B cell (primary cell): ENCODE measurements at regions not wholly inside any gene's neighbourhood (a gene's known extent, or its start where the extent isn't known, plus 50 kb on each side); places are given as distances from the start of the nearest gene placed in this dataset.

ENCODE experiments used
- ATAC-seq: fragments of 200-7000 bp; cut with Tn5 transposase; one replicate; pipeline ENCODE4 v1.10.0; 2021; ENCODE audit warnings: low read depth, mild to moderate bottlenecking, moderate number of reproducible peaks, moderate library complexity
- CTCF ChIA-PET: fragments of 350-600 bp; sonication (Branson Sonifier 250); formaldehyde crosslinking; loops from one replicate; lab custom pipeline; 2021; ENCODE audit warnings: antibody characterized with exemption, inconsistent platforms; lab: Charles Lee
- POLR2A ChIA-PET: fragments of 350-600 bp; sonication (Branson Sonifier 250); formaldehyde crosslinking; loops from one replicate; lab custom pipeline; 2021; ENCODE audit warnings: antibody characterized with exemption; lab: Charles Lee
- DNase-seq: peaks from one replicate; pipeline ENCODE4 v3.0.0; 2013
- H2AFZ ChIP-seq: 2 replicates; pipeline ENCODE4 v1.6.1; 2012; ENCODE audit warnings: mild to moderate bottlenecking, low read depth, low read length; ENCODE audit not compliant: insufficient read depth, poor library complexity, severe bottlenecking
- H3K27ac ChIP-seq, 2 donors: 1 replicate in 1 of 2; 2 replicates in 1 of 2; pipeline ENCODE4 v1.5.1; 2012 to 2013; ENCODE audit warnings: low read length in 2 of 2, mild to moderate bottlenecking in 2 of 2, moderate library complexity in 1 of 2
- H3K27me3 ChIP-seq, 4 experiments: fragments of 200-600 bp in 1 of 4; sonication (generic) in 1 of 4; replicated peaks in 1 of 4; 1 replicate in 2 of 4; 2 replicates in 2 of 4; pipeline versions ENCODE4 v1.6.1 to v1.7.0; 2013 to 2016; ENCODE audit warnings: low read length in 3 of 4, mild to moderate bottlenecking in 2 of 4, mixed read lengths in 1 of 4, moderate library complexity in 1 of 4; ENCODE audit not compliant: insufficient read depth in 4 of 4, control insufficient read depth in 3 of 4; ENCODE audit errors: control extremely low read depth in 1 of 4
- H3K36me3 ChIP-seq, 2 experiments: replicated peaks in 1 of 2; 1 replicate in 1 of 2; 2 replicates in 1 of 2; pipeline versions ENCODE4 v1.6.1 to v1.7.1; 2013; ENCODE audit warnings: low read length in 1 of 2; ENCODE audit not compliant: insufficient read depth in 2 of 2, control insufficient read depth in 1 of 2; ENCODE audit errors: control extremely low read depth in 1 of 2, extremely low read depth in 1 of 2
- H3K4me1 ChIP-seq, 2 donors: fragments of 200-600 bp in 1 of 2; sonication (generic) in 1 of 2; 1 replicate in 1 of 2; 2 replicates in 1 of 2; pipeline versions ENCODE4 v1.5.1 to v1.6.1; 2013 to 2017; ENCODE audit warnings: low read length in 2 of 2; ENCODE audit not compliant: control insufficient read depth in 2 of 2, insufficient read depth in 2 of 2
- H3K4me2 ChIP-seq: replicated peaks from 2 replicates; pipeline ENCODE3; 2012; ENCODE audit warnings: mild to moderate bottlenecking, low read depth, low read length; ENCODE audit not compliant: poor library complexity, severe bottlenecking
- H3K4me3 ChIP-seq, 5 experiments: fragments of 200-600 bp in 1 of 5; sonication (generic) in 1 of 5; 1 replicate in 3 of 5; 2 replicates in 2 of 5; pipeline versions ENCODE4 v1.5.1 to v1.7.0; 2011 to 2016; ENCODE audit warnings: low read length in 4 of 5, mild to moderate bottlenecking in 4 of 5, low read depth in 2 of 5, control low read depth in 1 of 5, moderate library complexity in 1 of 5; ENCODE audit not compliant: insufficient read depth in 1 of 5; ENCODE audit errors: control extremely low read depth in 1 of 5, extremely low read depth in 1 of 5
- H3K79me2 ChIP-seq: fragments of 200-600 bp; sonication (generic); one replicate; pipeline ENCODE4 v1.6.0; 2016; ENCODE audit warnings: low read length; ENCODE audit not compliant: control insufficient read depth, insufficient read depth
- H3K9ac ChIP-seq: fragments of 200-600 bp; sonication (generic); 2 replicates; pipeline ENCODE4 v1.6.1; 2017; ENCODE audit warnings: mild to moderate bottlenecking, low read length, moderate library complexity
- H3K9me3 ChIP-seq, 3 donors: one replicate each; pipeline versions ENCODE4 v1.6.1 to v1.7.1; 2013; ENCODE audit warnings: low read length in 2 of 3; ENCODE audit not compliant: control insufficient read depth in 2 of 3, insufficient read depth in 1 of 3; ENCODE audit errors: control extremely low read depth in 1 of 3
- H4K20me1 ChIP-seq: 2 replicates; pipeline ENCODE4 v1.6.0; 2012; ENCODE audit warnings: mild to moderate bottlenecking, low read length; ENCODE audit not compliant: insufficient read depth, control insufficient read depth, poor library complexity, severe bottlenecking
- H3K27ac Mint-ChIP-seq: one replicate; pipeline ENCODE4 v1.8.0; 2021; ENCODE audit warnings: mixed read lengths
- H3K27me3 Mint-ChIP-seq: one replicate; pipeline ENCODE4 v1.8.0; 2021; ENCODE audit warnings: mixed read lengths
- H3K4me1 Mint-ChIP-seq: one replicate; pipeline ENCODE4 v1.8.0; 2021; ENCODE audit warnings: mixed read lengths
- H3K4me3 Mint-ChIP-seq: one replicate; pipeline ENCODE4 v1.8.0; 2021; ENCODE audit warnings: mixed read lengths
- H3K9me3 Mint-ChIP-seq: one replicate; pipeline ENCODE4 v1.8.0; 2022; ENCODE audit warnings: mixed read lengths; ENCODE audit not compliant: insufficient read depth
- EZH2 ChIP-seq: IDR thresholded peaks from 2 replicates; pipeline ENCODE4 v1.6.1; 2012; ENCODE audit warnings: borderline replicate concordance, low read depth, mild to moderate bottlenecking, moderate library complexity, low read length; ENCODE audit not compliant: insufficient read depth, poor library complexity, severe bottlenecking
- WGBS: methylation state at CpG from one replicate; pipeline ENCODE4 v1.1.5; 2013; ENCODE audit warnings: missing lambda C conversion rate; ENCODE audit not compliant: insufficient coverage; 5-methylcytosine and 5-hydroxymethylcytosine counted together
- intact Hi-C: fragments of 100-400 bp; cut with micrococcal nuclease; formaldehyde crosslinking; loops from one replicate; pipeline ENCODE4 v1.10.0; 2022
- TF ChIP-seq, protein P1 (sequence below): fragments of 200-600 bp; IDR thresholded peaks from one replicate; pipeline ENCODE4 v1.8.0; 2022; ENCODE audit warnings: antibody characterized with exemption, mild to moderate bottlenecking

DNA sequence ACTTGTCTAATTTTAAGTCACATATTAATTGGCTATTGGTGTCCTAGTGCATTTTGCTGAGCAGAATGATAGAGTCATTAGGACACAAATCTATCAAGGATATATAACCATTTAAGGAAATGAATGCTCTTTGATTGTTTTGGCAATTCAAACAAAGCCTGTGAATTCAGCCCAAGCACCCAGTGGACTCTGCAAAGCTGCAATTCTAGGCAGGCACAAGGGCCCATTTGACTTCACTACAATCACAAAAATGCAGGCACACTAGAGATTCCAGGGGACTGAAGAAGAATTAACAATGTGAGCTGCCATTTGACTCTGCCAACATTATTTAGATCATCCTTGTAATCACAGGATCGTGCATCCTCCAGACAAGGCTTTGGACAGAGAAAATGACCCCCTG is 544.2 kb upstream of the PHF14 start:
- no peak overlapping the region for H3K4me3 ChIP-seq
- intact Hi-C loops: no loop called here
- no peak overlapping the region for H3K27ac Mint-ChIP-seq
- no peaks in the 10 kb centered on the region for H3K4me1 ChIP-seq
- no peaks in the 10 kb centered on the region for H3K9me3 Mint-ChIP-seq
- H3K9ac ChIP-seq: no peak overlapping the region
- H2AFZ ChIP-seq: no peak overlapping the region
- TF ChIP-seq, protein P1, sequence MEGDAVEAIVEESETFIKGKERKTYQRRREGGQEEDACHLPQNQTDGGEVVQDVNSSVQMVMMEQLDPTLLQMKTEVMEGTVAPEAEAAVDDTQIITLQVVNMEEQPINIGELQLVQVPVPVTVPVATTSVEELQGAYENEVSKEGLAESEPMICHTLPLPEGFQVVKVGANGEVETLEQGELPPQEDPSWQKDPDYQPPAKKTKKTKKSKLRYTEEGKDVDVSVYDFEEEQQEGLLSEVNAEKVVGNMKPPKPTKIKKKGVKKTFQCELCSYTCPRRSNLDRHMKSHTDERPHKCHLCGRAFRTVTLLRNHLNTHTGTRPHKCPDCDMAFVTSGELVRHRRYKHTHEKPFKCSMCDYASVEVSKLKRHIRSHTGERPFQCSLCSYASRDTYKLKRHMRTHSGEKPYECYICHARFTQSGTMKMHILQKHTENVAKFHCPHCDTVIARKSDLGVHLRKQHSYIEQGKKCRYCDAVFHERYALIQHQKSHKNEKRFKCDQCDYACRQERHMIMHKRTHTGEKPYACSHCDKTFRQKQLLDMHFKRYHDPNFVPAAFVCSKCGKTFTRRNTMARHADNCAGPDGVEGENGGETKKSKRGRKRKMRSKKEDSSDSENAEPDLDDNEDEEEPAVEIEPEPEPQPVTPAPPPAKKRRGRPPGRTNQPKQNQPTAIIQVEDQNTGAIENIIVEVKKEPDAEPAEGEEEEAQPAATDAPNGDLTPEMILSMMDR: no peak
- no peak for TF ChIP-seq EZH2
- H3K4me1 Mint-ChIP-seq: no peaks in the 10 kb centered on the region
- H3K27me3 ChIP-seq: no peaks in the 10 kb centered on the region
- H4K20me1 ChIP-seq: no peaks in the 10 kb centered on the region
- DNase-seq (no peak), ATAC-seq (no peak)
- H3K27me3 Mint-ChIP-seq: no peaks in the 10 kb centered on the region
- CTCF ChIA-PET: no interaction called here
- no peaks in the 10 kb centered on the region for H3K79me2 ChIP-seq
- 85% methylated on average over 1 of the region's 1 CpG for WGBS
- H3K27ac ChIP-seq: no peak overlapping the region
- POLR2A ChIA-PET: no interaction called here
- H3K9me3 ChIP-seq: no peaks in the 10 kb centered on the region
- H3K4me2 ChIP-seq: no peak overlapping the region
- no peaks in the 10 kb centered on the region for H3K36me3 ChIP-seq
- H3K4me3 Mint-ChIP-seq: no peak overlapping the region

DNA sequence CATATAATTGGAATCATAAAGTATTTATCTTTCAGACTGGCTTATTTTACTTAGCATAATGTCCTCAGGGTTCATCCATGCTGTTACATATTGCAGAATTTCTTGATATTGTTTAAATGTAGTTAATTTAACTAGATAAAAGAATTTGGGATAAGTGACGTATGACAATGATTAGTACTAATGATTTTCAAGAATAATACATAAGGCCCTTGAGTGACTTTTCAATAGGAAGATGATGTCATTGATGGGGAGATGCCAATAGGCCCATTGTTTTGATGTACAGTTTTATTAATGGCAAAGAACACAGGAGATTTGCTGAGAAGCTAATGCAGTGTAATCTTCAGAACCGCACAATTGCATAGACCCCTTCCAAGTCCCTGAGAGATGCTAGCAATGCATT is 537.4 kb upstream of the PHF14 start:
- CTCF ChIA-PET: no interaction called here
- no peak for TF ChIP-seq EZH2
- TF ChIP-seq, protein P1: no peak
- no peak for ATAC-seq
- Histone ChIP-seq H3K4me3 (no peak overlapping the region), H3K27me3 (no peaks in the 10 kb centered on the region), H4K20me1 (no peaks in the 10 kb centered on the region), H3K79me2 (no peaks in the 10 kb centered on the region), H3K4me1 (no peaks in the 10 kb centered on the region), H3K36me3 (no peaks in the 10 kb centered on the region), H3K9me3 (peaks cover 0 to under 1% (median 0%) of the 10 kb centered on the region in 3 donors), H3K4me2 (no peak overlapping the region), H3K27ac (no peak overlapping the region), H2AFZ (no peak overlapping the region), H3K9ac (no peak overlapping the region)
- POLR2A ChIA-PET: no interaction called here
- Mint-ChIP-seq H3K4me1 (no peaks in the 10 kb centered on the region), H3K27ac (no peak overlapping the region), H3K4me3 (no peak overlapping the region), H3K9me3 (no peaks in the 10 kb centered on the region), H3K27me3 (no peaks in the 10 kb centered on the region)
- intact Hi-C loops: no loop called here
- no peak for DNase-seq
- no CpG with 5 or more reads among the region's 2 CpGs for WGBS
